ENCODE measurements at regions not wholly inside any gene's neighbourhood (a gene's known extent, or its start where the extent isn't known, plus 50 kb on each side); places are given as distances from the start of the nearest gene placed in this dataset.

- DNase-seq (ENCODE audit: low read depth, low spot score) = no peak
These were observed 670.3 kb downstream of the KCTD8 start for GRCh38 chr4:43778187-43778915.

DNA sequence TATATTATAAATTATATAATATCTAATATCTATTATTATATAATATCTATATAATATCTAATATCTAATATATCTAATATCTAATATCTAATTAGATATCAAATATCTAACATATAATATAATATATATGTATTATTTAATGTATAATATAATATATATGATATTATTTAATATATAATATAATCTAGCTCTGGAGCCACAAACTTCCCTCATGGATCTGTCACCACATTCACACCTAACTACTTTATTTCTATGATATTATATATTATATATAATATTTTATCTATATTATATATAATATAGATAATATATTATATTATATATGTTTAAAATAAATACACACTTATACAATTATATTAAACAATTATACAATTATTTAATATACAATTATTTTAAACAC, 667.5 kb downstream of the KCTD8 start:
- DNase-seq (ENCODE audit: low read depth, low spot score) = no peak

DNA sequence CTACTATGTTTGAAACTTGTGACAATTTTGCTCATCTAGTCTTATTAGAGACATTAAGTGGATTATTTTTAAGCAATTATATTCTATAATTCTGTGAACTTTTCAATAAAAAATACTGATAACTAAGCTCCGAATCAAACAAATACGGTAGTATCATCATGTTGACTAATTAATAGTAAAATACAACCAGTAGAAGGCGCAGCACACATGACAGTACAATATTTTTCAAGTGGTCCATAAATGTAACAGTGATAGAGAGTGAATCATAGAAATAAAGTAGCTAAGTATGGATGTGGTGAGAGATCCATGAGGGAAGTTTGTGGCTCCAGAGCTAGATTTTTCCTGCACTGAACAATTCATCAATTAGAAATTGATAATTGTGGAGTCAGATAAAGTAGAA, 666.2 kb downstream of the KCTD8 start:
- no peak for DNase-seq (ENCODE audit: low read depth, low spot score)

GRCh38 chr4:43816116-43816515, 632.5 kb downstream of the KCTD8 start:
- no peak for DNase-seq (ENCODE audit: low read depth, low spot score)

DNA sequence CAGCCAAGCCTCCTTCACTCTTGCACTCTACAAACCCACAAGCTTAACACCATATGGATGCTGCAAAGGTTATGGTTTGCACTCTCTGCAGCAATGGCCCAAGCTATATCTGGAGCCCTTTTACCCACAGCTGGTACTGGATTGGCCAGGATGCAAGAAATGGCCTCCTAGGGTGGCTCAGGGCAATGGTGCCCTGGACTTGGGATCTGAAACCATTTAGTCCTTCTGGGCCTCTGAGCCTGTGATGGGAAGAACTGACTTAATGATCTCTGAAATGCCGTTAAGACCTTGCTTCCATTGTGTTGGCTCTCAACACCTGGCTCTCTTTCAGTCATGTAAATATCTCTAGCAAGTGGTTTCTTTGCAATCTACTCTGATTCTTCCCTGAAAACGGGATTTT, 626.0 kb downstream of the KCTD8 start:
- no peak for DNase-seq (ENCODE audit: low read depth, low spot score)

GRCh38 chr4:43835869-43836268, 612.7 kb downstream of the KCTD8 start:
- DNase-seq (ENCODE audit: low read depth, low spot score) = no peak

- DNase-seq (ENCODE audit: low read depth, low spot score) = no peak
These were observed 611.4 kb downstream of the KCTD8 start for GRCh38 chr4:43837171-43837570.

DNA sequence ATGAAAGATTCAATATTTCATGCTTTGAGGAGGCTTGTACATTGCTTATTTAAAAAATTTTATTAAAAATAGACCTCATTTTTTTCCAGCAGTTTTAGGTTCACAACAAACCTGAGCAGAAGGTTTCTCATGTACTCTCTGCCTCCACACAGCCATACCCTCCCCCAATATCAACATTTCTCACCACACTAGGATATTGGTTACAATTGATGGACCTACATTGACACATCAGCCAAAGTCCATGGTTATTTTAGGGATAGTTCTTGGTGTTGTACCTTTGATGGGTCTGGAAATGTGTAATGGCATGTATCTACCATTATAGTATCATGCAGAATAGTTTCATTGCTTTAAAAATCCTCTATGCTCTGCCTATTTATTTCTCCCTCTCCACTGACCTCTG, 611.0 kb downstream of the KCTD8 start:
- no peak for DNase-seq (ENCODE audit: low read depth, low spot score)

DNA sequence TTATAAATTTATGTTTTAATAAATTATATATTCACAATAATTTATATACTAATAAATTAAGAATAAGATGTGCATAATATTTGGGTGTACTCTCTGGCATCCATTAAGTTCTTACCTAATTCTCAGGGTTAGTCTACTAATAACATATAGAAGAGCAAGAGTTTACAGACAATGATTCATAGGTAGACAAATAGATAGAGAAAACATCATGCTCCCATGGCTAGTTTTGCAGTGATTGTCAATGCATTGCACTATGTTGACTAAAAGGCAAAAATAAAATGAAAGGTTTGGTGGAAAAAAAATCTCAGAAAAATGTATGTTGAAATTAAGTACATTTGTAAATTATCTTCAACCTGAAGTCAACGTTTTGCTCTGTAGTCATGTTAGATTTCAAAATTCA, 606.0 kb downstream of the KCTD8 start:
- no peak for DNase-seq (ENCODE audit: low read depth, low spot score)

DNA sequence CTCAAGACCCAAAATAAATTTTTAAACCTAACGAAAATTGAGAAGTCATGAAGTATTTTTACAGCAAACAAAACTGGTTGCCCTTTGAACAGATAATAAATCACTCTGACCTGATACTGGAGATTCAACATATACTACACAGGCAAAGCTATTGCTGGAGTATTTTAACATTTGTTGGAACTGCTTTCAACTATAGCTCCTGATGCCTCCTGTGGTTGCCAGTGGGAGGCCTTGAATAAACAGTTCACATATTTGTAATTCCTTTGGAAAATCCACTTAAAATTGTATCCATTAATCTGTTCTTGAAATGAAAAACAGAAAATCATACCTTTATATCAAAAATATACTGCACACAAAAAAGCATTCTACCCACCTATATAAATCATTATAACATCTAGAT, 605.1 kb downstream of the KCTD8 start:
- no peak for DNase-seq (ENCODE audit: low read depth, low spot score)

- DNase-seq (ENCODE audit: low read depth, low spot score) = no peak
These were observed 602.5 kb downstream of the KCTD8 start for GRCh38 chr4:43846111-43846587.

DNA sequence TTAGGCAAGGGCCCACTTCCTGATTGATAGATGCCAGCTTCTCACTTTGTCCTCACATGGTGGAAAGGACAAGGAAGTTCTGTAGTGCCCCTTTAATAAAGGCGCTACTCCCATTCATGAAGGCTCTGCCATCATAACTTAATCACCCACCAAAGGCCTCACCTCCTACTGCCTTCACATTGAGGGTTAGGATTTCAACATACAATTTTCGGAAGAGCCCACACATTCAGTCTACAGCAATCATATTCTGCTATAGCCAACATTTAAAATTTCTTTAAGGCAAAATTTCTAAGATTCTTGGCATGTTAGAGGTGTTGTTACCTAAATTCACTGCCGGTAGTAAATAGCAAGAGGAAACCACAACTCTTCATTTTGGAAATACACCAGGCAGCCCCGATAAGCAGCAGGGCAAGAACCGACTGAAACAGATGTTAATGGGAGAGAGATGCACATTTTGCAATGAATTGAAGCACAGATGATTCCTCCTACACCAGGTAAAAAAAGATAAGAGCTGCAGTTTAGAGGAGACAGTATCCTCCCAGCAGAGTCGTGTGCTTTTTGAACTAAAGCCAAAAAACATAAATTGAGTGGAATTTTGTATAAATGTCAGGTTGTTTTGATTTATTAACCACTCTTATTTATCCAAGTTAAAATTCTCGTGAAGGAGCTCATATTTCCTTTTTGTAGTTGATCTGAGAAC, 594.9 kb downstream of the KCTD8 start:
- DNase-seq (ENCODE audit: low read depth, low spot score) = no peak

- DNase-seq (ENCODE audit: low read depth, low spot score) = no peak
These were observed 593.3 kb downstream of the KCTD8 start for GRCh38 chr4:43855283-43855682.

GRCh38 chr4:43864616-43865146, 583.9 kb downstream of the KCTD8 start:
- no peak for DNase-seq (ENCODE audit: low read depth, low spot score)

- DNase-seq (ENCODE audit: low read depth, low spot score) = no peak
These were observed 580.7 kb downstream of the KCTD8 start for GRCh38 chr4:43867908-43868307.

GRCh38 chr4:43875655-43876054, 573.0 kb downstream of the KCTD8 start:
- DNase-seq (ENCODE audit: low read depth, low spot score) = no peak

GRCh38 chr4:43882470-43882869, 566.1 kb downstream of the KCTD8 start:
- no peak for DNase-seq (ENCODE audit: low read depth, low spot score)

- no peak for DNase-seq (ENCODE audit: low read depth, low spot score)
These were observed 562.4 kb downstream of the KCTD8 start for GRCh38 chr4:43886196-43886595.

- no peak for DNase-seq (ENCODE audit: low read depth, low spot score)
These were observed 549.8 kb downstream of the KCTD8 start for GRCh38 chr4:43898836-43899235.

- DNase-seq (ENCODE audit: low read depth, low spot score) = no peak
These were observed 545.2 kb downstream of the KCTD8 start for GRCh38 chr4:43903456-43903855.

- no peak for DNase-seq (ENCODE audit: low read depth, low spot score)
These were observed 530.2 kb downstream of the KCTD8 start for GRCh38 chr4:43918377-43918776.

- DNase-seq (ENCODE audit: low read depth, low spot score) = no peak
These were observed 516.2 kb downstream of the KCTD8 start for GRCh38 chr4:43932448-43932847.

DNA sequence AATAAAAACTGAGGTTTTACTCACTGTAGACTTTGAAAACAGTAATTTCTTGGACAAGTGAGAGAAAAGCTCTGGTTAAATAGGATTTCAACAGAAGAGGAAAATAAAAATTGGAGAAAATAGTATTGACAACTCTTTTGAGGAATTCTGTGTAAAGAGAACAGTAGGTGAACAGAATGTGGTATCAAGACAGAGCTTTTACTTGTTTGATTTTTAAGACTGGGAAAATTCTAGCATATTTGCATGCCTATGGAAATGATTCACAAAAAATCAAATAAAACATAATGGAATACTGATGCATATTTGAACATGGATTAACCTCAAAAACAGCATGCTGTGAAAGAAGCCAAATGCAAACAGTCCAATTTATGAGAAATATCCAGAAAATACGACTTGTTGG, 504.6 kb downstream of the KCTD8 start:
- no peak for DNase-seq (ENCODE audit: low read depth, low spot score)
